Endothelial cell of umbilical vein (primary cell): ENCODE measurements at regions not wholly inside any gene's neighbourhood (a gene's known extent, or its start where the extent isn't known, plus 50 kb on each side); places are given as distances from the start of the nearest gene placed in this dataset.

Experiments used
- BruUV-seq: library from RNA; stranded (reverse); fragments of 400-500 nt; replicated peaks from 2 replicates; lab custom pipeline; 2021; lab: Mats Ljungman, UMichigan
- CTCF ChIA-PET: fragments of 300-600, 350-600 bp; sonication (Branson Sonifier 250); formaldehyde crosslinking; loops from one replicate; lab custom pipeline; 2021; ENCODE audit warnings: antibody characterized with exemption, inconsistent platforms; lab: Charles Lee
- POLR2A ChIA-PET: fragments of 300-600, 350-600 bp; sonication (Branson Sonifier 250); formaldehyde crosslinking; loops from one replicate; lab custom pipeline; 2021; ENCODE audit warnings: antibody characterized with exemption, inconsistent platforms; lab: Charles Lee
- DNase-seq: peaks from one replicate; pipeline ENCODE4 v3.0.0-alpha.2; 2011; ENCODE audit warnings: low read depth, low spot score
- FAIRE-seq: peaks from 2 replicates; lab custom pipeline; 2011; peaks lifted over from hg19 to GRCh38; lab: Jason Lieb, UNC
- H2AFZ ChIP-seq: 2 replicates; pipeline ENCODE4 v1.6.0; 2012; ENCODE audit warnings: low read depth, low read length, control low read depth, inconsistent platforms
- H3K27ac ChIP-seq: 2 replicates; pipeline ENCODE4 v1.5.1; 2011; ENCODE audit warnings: low read depth, mild to moderate bottlenecking, control low read depth, low read length, moderate library complexity; ENCODE audit not compliant: insufficient read depth
- H3K27me3 ChIP-seq, 2 experiments: 2 replicates each; pipeline versions ENCODE4 v1.6.0 to v1.6.1; 2011; ENCODE audit warnings: low read length in 2 of 2, mixed read lengths in 1 of 2; ENCODE audit not compliant: control insufficient read depth in 2 of 2, insufficient read depth in 2 of 2
- H3K36me3 ChIP-seq, 2 experiments: 2 replicates in 1 of 2; 3 replicates in 1 of 2; pipeline ENCODE4 v1.5.1; 2011; ENCODE audit warnings: low read length in 2 of 2, mild to moderate bottlenecking in 1 of 2, moderate library complexity in 1 of 2; ENCODE audit not compliant: control insufficient read depth in 2 of 2, insufficient read depth in 2 of 2; ENCODE audit errors: extremely low read depth in 1 of 2
- H3K4me1 ChIP-seq: 3 replicates; pipeline ENCODE4 v1.5.1; 2011; ENCODE audit warnings: mild to moderate bottlenecking, low read length; ENCODE audit not compliant: control insufficient read depth, insufficient read depth; ENCODE audit errors: extremely low read depth
- H3K4me2 ChIP-seq: 2 replicates; pipeline ENCODE4 v1.6.1; 2011; ENCODE audit warnings: low read length, control low read depth, mixed read lengths; ENCODE audit not compliant: insufficient read depth
- H3K4me3 ChIP-seq, 3 experiments: fragments of 200-600 bp in 1 of 3; sonication (generic), shearing (Covaris generic) in 1 of 3; replicated peaks in 1 of 3; 2 replicates each; pipeline ENCODE4 v1.5.1; 2011 to 2016; ENCODE audit warnings: control low read depth in 3 of 3, low read length in 3 of 3, mild to moderate bottlenecking in 2 of 3, inconsistent platforms in 1 of 3, low read depth in 1 of 3, moderate library complexity in 1 of 3; ENCODE audit not compliant: insufficient read depth in 1 of 3
- H3K79me2 ChIP-seq: 2 replicates; pipeline ENCODE4 v1.6.0; 2012; ENCODE audit warnings: low read length, inconsistent platforms; ENCODE audit not compliant: control insufficient read depth, insufficient read depth
- H3K9ac ChIP-seq: replicated peaks from 2 replicates; pipeline ENCODE3; 2011; ENCODE audit warnings: low read length, control low read depth; ENCODE audit not compliant: insufficient read depth; ENCODE audit errors: extremely low read depth
- H3K9me1 ChIP-seq: replicated peaks from 3 replicates; pipeline ENCODE4 v1.6.0; 2011; ENCODE audit warnings: mild to moderate bottlenecking, low read length; ENCODE audit not compliant: control insufficient read depth, insufficient read depth; ENCODE audit errors: extremely low read depth
- H3K9me3 ChIP-seq: replicated peaks from 2 replicates; pipeline ENCODE4 v1.5.1; 2012; ENCODE audit warnings: low read length, inconsistent platforms; ENCODE audit not compliant: control insufficient read depth, insufficient read depth
- H4K20me1 ChIP-seq: replicated peaks from 2 replicates; pipeline ENCODE3; 2011; ENCODE audit warnings: mild to moderate bottlenecking, low read length; ENCODE audit not compliant: control insufficient read depth, insufficient read depth; ENCODE audit errors: extremely low read depth
- EZH2 ChIP-seq: IDR thresholded peaks from 2 replicates; pipeline ENCODE4 v1.6.1; 2012; ENCODE audit warnings: borderline replicate concordance, low read depth, mild to moderate bottlenecking, moderate library complexity, low read length, inconsistent platforms; ENCODE audit not compliant: severe bottlenecking
- FOS ChIP-seq: IDR thresholded peaks from 2 replicates; pipeline ENCODE4 v1.6.1; 2011; ENCODE audit warnings: mild to moderate bottlenecking, low read length, moderate library complexity, borderline replicate concordance; ENCODE audit not compliant: insufficient read depth
- GATA2 ChIP-seq: IDR thresholded peaks from 2 replicates; pipeline ENCODE4 v1.7.0; 2011; ENCODE audit warnings: low read depth, mild to moderate bottlenecking, moderate library complexity, mixed read lengths, low read length; ENCODE audit not compliant: insufficient read length, insufficient read depth
- JUN ChIP-seq: IDR thresholded peaks from 2 replicates; pipeline ENCODE4 v1.6.1; 2011; ENCODE audit warnings: borderline replicate concordance, low read depth; ENCODE audit not compliant: insufficient read length, insufficient read depth
- MAX ChIP-seq: IDR thresholded peaks from 2 replicates; pipeline ENCODE4 v1.6.1; 2011; ENCODE audit not compliant: insufficient read depth, insufficient read length
- MYC ChIP-seq: IDR thresholded peaks from one replicate; pipeline ENCODE4 v1.6.1; 2011; ENCODE audit warnings: mild to moderate bottlenecking, low read depth, low read length
- POLR2A ChIP-seq: IDR thresholded peaks from 2 replicates; pipeline ENCODE4 v1.6.1; 2012; ENCODE audit warnings: low read depth, mild to moderate bottlenecking, control low read depth, low read length
- POLR2AphosphoS5 ChIP-seq: IDR thresholded peaks from 2 replicates; pipeline ENCODE4 v1.6.1; 2012; ENCODE audit warnings: low read depth, mild to moderate bottlenecking, control low read depth, low read length, moderate library complexity; ENCODE audit not compliant: insufficient read depth
- dilution Hi-C: fragments of 300-500 bp; cut with MboI; formaldehyde crosslinking; loops from one replicate; pipeline ENCODE4 v1.15.0; 2019; ENCODE audit warnings: low sequenced_read_pairs; ENCODE audit not compliant: extremely low pct_ligation_motif_present
- intact Hi-C: fragments of 100-400 bp; cut with micrococcal nuclease; formaldehyde crosslinking; loops from one replicate; pipeline ENCODE4 v1.10.0; 2022
- TF ChIP-seq, protein P1 (sequence below), 2 donors: IDR thresholded peaks; 1 replicate in 1 of 2; 2 replicates in 1 of 2; pipeline ENCODE4 v1.5.1; 2011; ENCODE audit warnings: low read length in 2 of 2, mild to moderate bottlenecking in 2 of 2, moderate library complexity in 2 of 2, control low read depth in 1 of 2, inconsistent platforms in 1 of 2, low read depth in 1 of 2; ENCODE audit not compliant: insufficient read depth in 1 of 2; ENCODE audit errors: extremely low read depth in 1 of 2

DNA sequence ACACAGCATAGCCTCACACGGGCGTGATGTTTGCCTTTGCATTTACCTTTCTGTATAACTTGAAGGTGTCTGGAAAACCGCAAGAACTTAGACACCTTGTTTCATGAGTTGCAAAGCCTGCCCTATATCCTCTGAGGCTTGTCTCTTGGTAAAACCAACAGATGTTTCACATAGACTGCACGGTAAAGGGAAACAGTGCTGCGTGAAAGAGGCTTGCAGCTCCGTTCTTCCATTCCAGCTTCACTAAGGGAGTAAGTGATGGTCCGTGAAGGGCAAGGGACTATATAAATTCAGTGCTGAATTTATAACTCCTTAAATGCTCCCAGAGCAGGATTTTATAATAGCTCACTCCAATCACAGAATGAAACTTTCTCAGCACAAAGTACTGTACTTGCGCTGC, 360.5 kb downstream of the SOX11 start:
- no peak for FAIRE-seq

More for the DNA sequence above, 360.5 kb downstream of the SOX11 start:
- BruUV-seq: no TSS peak
- no peaks in the 10 kb centered on the region for H3K36me3 ChIP-seq
- dilution Hi-C loops: no loop called here
- no peak overlapping the region for H3K4me3 ChIP-seq
- no peak for TF ChIP-seq POLR2AphosphoS5
- TF ChIP-seq FOS: no peak
- no peak for TF ChIP-seq MYC
- no peak for TF ChIP-seq JUN
- no peak for TF ChIP-seq POLR2A
- TF ChIP-seq EZH2: no peak
- no peak for TF ChIP-seq GATA2
- no peak for TF ChIP-seq MAX
- TF ChIP-seq, protein P1, sequence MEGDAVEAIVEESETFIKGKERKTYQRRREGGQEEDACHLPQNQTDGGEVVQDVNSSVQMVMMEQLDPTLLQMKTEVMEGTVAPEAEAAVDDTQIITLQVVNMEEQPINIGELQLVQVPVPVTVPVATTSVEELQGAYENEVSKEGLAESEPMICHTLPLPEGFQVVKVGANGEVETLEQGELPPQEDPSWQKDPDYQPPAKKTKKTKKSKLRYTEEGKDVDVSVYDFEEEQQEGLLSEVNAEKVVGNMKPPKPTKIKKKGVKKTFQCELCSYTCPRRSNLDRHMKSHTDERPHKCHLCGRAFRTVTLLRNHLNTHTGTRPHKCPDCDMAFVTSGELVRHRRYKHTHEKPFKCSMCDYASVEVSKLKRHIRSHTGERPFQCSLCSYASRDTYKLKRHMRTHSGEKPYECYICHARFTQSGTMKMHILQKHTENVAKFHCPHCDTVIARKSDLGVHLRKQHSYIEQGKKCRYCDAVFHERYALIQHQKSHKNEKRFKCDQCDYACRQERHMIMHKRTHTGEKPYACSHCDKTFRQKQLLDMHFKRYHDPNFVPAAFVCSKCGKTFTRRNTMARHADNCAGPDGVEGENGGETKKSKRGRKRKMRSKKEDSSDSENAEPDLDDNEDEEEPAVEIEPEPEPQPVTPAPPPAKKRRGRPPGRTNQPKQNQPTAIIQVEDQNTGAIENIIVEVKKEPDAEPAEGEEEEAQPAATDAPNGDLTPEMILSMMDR (IDR thresholded peaks at IDR 0.05; ENCODE audit: extremely low read depth in 1 of 2, insufficient read depth in 1 of 2, low read depth in 1 of 2, low read length in 2 of 2): no peak
- no peaks in the 10 kb centered on the region for H4K20me1 ChIP-seq
- ChIA-PET POLR2A (no interaction called here), CTCF (no interaction called here)
- H3K9ac ChIP-seq: no peak overlapping the region
- intact Hi-C loops: no loop called here
- H3K79me2 ChIP-seq: no peaks in the 10 kb centered on the region
- H2AFZ ChIP-seq: no peak overlapping the region
- H3K9me3 ChIP-seq: peaks cover 4% of the 10 kb centered on the region
- no peaks in the 10 kb centered on the region for H3K27me3 ChIP-seq
- no peak for DNase-seq
- H3K27ac ChIP-seq: no peak overlapping the region
- no peaks in the 10 kb centered on the region for H3K9me1 ChIP-seq
- H3K4me2 ChIP-seq: no peak overlapping the region
- no peaks in the 10 kb centered on the region for H3K4me1 ChIP-seq
